Inferior parietal cortex (tissue), 1 donor: ENCODE measurements at regions not wholly inside any gene's neighbourhood (a gene's known extent, or its start where the extent isn't known, plus 50 kb on each side); places are given as distances from the start of the nearest gene placed in this dataset.
A peak's percentile ranks its signal among the peaks of the same experiment; 100 is the strongest.
"Not testable (repeated sequence)": the region's sequence is repeated elsewhere in the genome, so short reads cannot be mapped to it uniquely, and the experiment has no call there.

ENCODE experiments used
- DNase-seq: peaks from one replicate; pipeline ENCODE4 v3.0.0-alpha.2; 2016; ENCODE audit errors: extremely low spot score

GRCh38 chr2:53028746-53029423 is 738.7 kb upstream of the CHAC2 start:
- DNase-seq, result no peak

- DNase-seq, result no peak
These were observed 739.4 kb upstream of the CHAC2 start for GRCh38 chr2:53028225-53028624.

- DNase-seq, result not testable (repeated sequence)
These were observed 745.4 kb upstream of the CHAC2 start for GRCh38 chr2:53022248-53022647.

GRCh38 chr2:53021828-53022227 is 745.8 kb upstream of the CHAC2 start:
- DNase-seq, result no peak

GRCh38 chr2:53021292-53021691 is 746.3 kb upstream of the CHAC2 start:
- peak; percentile 27 for DNase-seq

GRCh38 chr2:53018825-53019425 is 748.7 kb upstream of the CHAC2 start:
- no peak for DNase-seq

GRCh38 chr2:53006980-53007379 is 760.6 kb upstream of the CHAC2 start:
- DNase-seq, result no peak

GRCh38 chr2:53004413-53004812 is 763.2 kb upstream of the CHAC2 start:
- DNase-seq, result no peak

GRCh38 chr2:52995424-52995823 is 772.2 kb upstream of the CHAC2 start:
- DNase-seq, result no peak

- DNase-seq, result peak; percentile 27
These were observed 791.3 kb upstream of the CHAC2 start for GRCh38 chr2:52976143-52976949.

- DNase-seq, result no peak
These were observed 793.5 kb upstream of the CHAC2 start for GRCh38 chr2:52974127-52974526.

GRCh38 chr2:52970642-52971041 is 797.0 kb upstream of the CHAC2 start:
- no peak for DNase-seq

- DNase-seq, result no peak
These were observed 799.6 kb upstream of the CHAC2 start for GRCh38 chr2:52968043-52968442.

GRCh38 chr2:52964916-52965530 is 802.6 kb upstream of the CHAC2 start:
- no peak for DNase-seq

GRCh38 chr2:52961403-52961802 is 806.2 kb upstream of the CHAC2 start:
- DNase-seq, result no peak

GRCh38 chr2:52960881-52961280 is 806.7 kb upstream of the CHAC2 start:
- DNase-seq, result no peak

GRCh38 chr2:52959801-52960200 is 807.8 kb upstream of the CHAC2 start:
- no peak for DNase-seq

- no peak for DNase-seq
These were observed 810.8 kb upstream of the CHAC2 start for GRCh38 chr2:52956766-52957165.

- DNase-seq, result no peak
These were observed 811.5 kb upstream of the CHAC2 start for GRCh38 chr2:52956118-52956517.

GRCh38 chr2:52955079-52955478 is 812.5 kb upstream of the CHAC2 start:
- no peak for DNase-seq

GRCh38 chr2:52940101-52940500 is 827.5 kb upstream of the CHAC2 start:
- no peak for DNase-seq

GRCh38 chr2:52939250-52939649 is 828.4 kb upstream of the CHAC2 start:
- DNase-seq, result no peak
